ENCODE measurements at regions not wholly inside any gene's neighbourhood (a gene's known extent, or its start where the extent isn't known, plus 50 kb on each side); places are given as distances from the start of the nearest gene placed in this dataset.
"Not testable (repeated sequence)": the region's sequence is repeated elsewhere in the genome, so short reads cannot be mapped to it uniquely, and the experiment has no call there.

DNA sequence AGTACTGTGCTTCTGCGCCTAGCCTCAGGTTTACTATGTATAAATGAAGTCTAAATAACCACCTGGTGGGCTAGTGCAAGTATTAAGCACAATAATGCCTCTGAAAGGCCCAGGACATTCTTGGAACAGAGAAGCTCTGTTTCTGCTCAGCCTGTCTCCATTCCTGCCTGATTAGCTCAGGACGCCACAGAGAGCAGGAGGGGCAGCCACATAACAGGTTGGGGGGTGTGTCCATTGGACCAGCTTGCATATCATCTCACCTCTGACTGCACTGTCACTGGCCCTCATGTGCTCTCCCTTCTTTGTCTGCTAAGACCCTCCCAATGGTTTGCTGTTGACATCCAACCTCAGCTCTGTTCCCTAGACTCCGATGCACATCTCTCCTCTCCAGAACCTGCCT, 52.8 kb upstream of the IKZF1 start:
- DNase-seq = no peak

DNA sequence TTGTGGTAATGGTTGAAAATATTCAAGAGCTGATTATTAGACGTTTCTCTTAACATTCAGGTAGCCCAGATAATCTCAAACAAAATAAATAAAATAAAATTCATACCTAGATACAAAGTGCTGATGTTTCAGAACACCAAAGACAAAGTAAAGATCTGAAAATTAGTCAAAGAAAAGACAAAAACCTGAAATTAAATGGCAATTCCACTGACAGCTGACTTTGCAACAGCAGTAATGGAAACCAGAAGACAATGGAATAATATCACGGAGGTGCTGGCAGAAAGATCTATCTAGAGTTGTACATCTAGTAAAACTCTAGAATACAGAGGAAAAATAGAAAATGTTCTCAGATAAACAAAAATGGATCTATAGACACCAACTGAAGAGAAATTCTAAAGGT, 58.0 kb upstream of the IKZF1 start:
- DNase-seq = no peak

DNA sequence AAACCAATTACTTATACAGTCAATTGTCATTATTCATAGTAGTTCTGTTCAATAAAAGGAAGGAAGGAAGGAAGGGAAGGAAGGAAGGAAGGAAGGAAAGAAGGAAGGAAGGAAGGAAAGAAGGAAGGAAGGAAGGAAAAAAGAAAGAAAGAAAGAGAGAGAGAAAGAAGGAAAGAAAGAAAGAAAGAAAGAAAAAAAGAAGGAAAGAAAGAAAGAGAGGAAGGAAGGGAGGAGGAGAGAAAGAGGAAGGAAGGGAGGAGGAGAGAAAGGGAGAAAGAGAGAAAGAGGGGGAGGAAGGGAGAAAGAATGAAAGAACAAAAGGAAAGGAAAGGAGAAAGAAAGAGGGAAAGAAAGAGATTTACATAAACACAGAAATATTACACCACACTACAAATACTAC, 62.4 kb upstream of the IKZF1 start:
- not testable (repeated sequence) for DNase-seq

DNA sequence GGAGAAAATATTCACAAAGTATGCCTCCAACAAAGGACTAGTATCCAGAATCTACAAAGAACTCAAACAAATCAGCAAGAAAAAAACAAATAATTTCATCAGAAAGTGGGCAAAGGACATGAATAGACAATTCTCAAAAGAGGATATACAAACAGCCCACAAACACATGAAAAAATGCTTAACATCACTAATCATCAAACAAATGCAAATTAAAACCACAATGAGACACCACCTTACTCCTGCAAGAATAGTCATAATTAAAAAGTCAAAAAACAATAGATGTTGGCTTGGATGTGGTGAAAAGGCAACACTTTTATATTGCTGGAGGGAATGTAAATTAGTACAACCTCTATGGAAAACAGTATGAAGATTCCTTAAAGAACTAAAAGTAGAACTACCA, 63.8 kb upstream of the IKZF1 start:
- not testable (repeated sequence) for DNase-seq

DNA sequence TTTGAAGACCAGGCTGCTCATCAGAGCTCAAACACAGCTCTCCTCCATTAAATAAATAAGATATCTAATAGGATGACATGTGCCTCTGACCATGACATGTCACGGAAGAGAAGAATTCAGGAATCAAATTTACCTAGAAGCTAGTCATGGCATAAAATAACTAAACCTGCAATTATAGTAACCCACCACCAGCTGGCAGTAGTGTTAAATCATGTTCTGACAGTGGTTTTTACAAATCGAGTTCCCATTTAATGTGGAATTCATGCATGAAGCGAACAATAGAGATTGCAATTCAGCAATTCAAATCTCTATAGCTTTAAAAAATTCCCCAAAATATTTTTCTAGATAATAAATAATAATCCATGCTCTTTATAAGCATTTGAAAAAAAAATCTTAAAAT, 74.6 kb upstream of the IKZF1 start:
- DNase-seq = peak; percentile 51 to 52

DNA sequence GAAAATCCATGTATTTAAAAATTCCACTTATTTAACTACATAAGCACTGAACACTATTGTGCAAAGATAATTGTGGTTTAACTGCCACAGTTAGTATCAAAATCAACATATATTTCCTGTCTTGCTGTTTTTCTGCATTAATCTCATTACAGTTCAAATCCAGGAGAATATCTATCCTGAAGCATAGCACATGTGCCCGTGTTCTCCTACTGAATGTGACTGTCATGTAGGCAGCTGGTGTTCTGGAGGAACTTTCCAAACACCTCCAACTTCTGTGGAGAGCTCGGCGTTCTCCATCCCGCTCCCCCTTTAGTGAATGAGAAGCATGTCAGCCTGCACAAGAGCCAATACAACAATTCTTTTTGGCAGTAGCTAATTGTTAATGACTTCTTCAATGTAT, 76.4 kb upstream of the IKZF1 start:
- DNase-seq = no peak

DNA sequence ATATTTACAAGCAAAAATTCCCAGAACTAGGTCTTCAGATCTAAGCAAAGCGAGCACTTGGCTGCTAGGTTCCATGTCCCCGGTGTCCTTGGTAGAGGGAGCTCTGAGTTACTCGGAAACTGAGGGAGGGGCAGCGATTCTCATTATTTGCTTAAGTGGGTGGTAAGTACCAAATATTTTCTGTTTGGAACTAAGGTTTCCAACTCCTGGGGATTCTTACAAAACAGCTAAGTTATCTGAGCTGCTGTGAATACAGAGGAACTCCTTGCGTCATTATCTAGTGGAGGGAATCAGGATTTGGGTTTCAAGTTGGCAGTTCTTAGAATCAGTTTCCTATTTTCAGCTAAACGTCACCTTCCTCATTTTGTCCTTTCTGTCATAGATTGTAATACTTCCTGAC, 76.8 kb upstream of the IKZF1 start:
- peak; percentile 81 to 86 for DNase-seq

DNA sequence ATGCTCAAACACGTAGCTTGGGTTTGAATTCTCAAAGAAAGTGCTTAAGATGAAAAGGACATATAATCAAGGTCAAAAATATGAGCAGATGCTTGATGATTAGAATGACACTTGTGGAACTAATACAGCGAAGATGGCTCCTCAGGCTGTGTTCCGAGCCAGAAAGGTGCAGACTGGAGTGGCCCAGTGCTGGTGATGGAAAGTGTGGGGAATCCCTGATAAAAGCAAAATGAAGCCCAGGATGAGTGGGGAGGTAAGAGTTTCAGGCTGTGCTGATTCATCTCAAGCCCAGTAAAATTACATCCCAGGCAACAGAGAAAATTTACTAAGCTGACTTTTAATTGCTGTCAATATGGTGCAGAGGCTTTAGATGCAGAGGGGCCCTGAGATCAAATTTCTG, 77.8 kb upstream of the IKZF1 start:
- DNase-seq = no peak

DNA sequence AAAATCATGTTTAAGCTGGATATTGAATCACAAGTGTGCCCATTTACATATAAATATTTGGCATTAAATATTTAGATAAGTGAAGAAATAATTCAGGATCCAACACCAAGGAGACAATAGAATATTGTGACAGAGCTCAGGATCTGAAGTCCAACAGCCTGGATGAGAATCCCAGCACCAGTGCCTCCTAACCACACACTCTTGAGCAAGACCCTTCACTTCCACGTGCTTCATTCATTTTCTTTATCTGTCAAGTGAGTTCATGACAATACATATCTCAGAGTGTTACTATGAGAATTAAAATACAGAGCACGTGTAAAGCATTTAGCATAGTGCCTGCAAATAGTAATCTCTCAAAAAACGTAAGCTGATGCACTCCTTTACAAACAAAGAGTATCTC, 78.4 kb upstream of the IKZF1 start:
- DNase-seq = peak; percentile 39 to 42

DNA sequence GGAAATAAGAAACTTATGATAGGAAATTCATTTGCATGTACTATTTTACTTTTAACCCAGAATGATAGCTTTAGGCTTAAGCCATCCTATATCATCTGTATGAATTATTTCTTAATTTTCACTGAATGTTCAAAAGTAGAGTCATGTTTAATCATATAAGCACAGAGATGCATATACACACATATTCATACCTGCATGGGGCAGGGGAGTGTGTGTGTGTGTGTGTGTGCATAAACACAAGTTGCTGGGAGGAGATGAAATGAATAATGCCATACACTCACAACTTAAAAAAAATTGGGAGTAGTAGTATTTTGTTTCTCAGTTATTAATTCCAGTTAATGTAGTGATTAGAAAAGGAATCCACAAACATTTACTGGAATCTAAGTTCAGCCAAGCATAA, 83.1 kb upstream of the IKZF1 start:
- no peak for DNase-seq

DNA sequence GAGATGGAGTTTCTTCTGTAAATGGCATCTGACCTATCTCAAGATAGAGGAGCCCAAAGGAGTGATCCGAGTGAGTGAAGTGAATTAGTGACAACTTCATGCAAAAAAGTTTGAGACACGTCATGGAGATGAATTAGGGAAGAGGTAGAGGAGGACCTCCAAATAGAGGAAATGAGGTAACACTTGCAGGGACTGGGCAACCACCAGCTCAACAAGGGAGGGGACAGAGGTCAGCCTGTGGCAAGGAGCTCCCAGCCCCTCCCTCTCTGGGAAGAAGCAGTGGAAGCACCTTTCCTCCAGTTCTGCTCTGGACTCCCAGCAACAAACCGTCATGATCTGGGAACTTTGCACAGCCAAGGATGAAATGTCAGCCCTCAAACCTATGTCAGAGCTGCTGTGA, 83.5 kb upstream of the IKZF1 start:
- peak; percentile 77 to 83 for DNase-seq

DNA sequence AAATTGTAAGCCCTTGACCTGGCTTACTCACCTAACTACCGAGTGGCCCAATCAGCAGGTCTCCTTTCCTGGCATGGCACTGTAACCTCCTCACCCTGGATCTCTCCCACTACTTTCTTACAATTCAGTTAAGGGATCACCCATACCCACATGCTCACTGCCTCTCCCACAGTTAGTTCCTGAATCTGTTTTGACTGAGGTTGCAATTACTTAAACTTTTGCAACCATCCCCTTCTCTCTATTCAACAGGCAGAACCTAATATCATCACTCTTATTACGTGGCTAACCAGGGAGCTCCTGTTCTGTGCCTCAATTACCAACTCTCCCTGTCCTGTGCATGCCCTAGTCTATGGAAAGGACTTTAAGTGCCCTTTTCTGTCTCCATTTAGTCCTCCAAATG, 84.2 kb upstream of the IKZF1 start:
- DNase-seq = peak; percentile 70 to 81

DNA sequence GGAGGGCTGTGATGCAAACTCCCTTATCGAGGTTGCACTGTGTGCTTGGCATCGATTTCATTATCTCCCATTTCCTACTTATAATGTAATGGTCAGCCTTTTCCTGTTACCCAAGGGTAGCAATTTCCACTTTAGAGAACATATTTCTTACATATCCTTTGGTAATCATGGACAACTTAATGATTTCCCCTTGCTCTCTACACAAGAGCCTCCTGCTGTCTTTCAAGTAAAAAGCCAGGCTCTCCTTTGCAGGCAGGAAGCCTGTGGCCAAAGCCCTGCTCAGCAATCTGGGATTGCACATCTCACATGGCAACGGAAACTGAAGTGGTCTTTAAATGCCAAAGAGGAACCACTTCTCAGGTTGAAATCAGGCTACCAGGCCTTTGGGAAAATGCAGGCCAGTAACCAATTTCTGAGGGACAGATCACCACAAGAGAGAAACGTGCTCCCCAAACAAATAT, 86.7 kb upstream of the IKZF1 start:
- peak; percentile 70 to 81 for DNase-seq

DNA sequence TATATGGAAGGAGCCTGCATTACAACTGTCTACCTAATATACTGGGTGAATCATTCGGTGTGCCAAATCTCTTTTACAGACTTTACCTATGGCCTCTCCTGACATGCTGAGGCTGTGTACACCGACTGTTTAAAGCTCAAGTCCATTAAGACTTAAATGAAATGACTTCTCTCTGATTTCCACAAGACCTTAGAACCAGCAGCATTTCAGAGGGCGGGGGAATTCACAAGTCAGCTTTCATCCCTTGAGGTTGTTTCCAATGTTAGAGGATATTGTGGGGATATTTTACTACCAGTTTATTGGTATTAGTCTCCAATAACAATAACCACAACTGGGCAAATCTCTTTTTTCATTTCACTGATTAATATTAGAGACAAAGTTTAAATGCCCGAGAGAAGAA, 87.1 kb upstream of the IKZF1 start:
- DNase-seq = no peak

DNA sequence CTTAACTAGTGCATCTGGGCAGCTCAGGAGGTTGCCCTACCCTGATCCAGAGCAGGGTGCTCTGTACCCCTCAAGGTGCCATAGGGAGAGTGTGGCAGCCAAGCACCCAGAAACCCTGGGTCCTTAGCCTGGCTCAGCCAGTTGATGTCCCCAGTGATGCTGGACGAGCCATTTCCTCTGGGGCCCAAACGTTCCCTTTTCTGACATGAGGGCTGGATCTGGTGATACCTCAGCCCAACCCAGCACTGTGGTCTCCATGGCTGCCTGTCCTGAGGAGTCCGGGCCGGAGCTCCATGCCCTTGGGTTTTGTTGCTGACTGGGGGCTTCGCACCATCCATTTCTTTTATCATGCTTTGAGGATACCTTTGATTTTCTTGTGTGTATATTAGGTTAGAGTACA, 87.9 kb upstream of the IKZF1 start:
- no peak for DNase-seq

DNA sequence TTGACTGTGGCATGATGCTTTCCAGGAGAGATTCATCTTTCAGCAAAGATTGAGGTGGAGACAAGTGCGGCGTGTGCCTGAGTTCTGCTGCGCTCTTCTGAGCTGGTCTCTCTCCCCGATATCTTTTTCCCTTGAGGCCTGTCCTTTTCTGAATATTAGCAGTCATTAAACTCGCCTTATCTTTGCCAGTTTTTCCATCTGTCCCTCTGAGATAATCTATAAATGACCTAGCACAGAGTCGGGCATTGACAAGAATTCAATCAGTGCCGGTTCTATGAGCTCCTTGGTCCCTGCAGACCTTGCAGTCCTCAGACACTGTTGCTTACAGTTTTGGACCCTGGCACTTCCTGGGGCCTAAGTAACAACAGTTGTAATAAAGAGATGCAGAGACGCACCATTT, 89.7 kb upstream of the IKZF1 start:
- DNase-seq = no peak

DNA sequence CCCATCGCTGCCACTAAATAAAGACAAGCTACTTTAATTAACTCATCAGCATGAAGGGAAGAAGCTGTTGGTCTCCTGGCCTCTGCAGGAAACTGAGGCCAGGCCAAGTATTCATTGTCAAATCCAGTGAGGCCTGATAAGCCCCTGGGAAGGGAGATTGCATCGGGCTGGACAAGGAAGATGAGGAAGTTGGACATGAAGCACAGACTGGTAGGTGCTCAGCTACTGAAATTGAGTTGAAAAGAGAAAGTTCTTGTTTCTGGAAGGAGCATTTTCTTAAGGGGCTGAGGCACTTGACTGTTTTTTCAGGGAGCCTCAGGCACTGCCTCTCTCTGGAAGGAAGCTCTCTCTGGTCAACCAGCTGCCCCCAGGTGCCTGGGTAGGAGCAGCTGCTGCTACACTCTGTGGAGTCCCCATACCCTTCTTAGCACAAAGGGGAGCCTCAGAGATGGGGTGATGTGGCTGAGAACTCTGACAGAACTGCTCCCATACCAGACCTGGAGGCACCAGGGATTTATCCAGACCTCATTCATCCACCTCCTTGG, 90.3 kb upstream of the IKZF1 start:
- DNase-seq = peak; percentile 19 to 22

DNA sequence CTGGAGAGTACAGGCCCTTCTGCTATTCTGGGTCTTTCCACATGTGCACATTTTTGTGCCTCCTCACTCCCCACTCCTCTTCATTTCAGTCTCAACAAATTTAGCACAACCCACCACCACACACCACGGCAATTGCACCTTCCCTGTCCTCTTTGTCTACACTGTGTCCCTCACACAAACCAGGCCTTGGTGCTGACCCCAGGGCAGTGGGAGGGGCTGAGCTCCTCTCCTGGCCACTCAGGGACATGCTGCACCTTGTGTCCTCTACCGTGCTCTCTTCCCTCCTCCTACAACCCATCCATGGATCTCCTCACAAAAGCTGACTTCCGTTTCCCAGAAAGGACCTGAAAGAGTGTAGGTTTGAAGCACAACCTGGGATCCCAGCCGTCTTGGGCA, 90.9 kb upstream of the IKZF1 start:
- DNase-seq = no peak

DNA sequence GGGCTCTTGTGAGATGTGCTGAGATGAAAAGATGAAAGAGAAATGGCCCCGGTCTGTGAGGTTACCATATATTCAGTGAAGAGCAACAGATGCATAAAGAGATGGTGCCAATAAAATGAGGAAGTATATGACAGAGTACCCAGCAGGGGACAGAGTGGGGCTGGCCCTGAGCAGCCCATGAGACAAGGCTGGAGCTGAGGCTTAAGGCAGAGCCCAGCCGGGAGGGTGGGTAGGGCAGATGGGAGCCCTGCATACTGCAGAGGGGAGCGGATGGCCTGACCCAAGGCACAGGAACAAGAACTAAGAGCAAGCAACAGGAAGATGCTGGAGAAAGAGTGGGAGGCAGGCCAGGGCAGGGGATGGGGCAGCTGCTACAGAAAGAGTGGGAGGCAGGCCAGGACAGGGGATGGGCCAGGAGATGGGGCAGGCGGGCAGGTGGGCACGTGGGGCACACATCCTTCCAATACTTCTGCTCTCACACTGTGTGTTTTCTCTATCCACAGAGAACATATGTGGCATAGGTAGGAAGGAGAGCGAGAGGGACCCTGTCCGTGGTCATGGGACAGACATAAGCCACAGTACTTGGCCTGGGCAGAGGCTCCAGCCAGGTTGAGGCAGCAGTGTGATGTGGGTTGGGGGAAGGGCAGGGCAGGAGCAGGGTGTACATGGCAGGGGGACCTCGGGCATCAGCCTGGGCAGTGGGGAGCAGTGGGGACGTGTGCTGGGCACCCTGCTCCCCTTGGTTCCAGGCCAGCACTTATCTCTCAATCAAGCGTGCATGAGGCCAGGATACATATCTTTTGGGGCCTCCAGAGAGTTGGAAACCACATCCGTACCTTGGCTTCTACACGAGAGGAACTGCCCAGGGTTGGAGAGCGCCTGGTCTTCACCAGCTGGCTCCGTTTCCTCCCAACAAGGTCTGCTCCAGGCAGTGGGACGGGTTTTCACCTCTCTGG, 91.6 kb upstream of the IKZF1 start:
- DNase-seq = peak; percentile 43 to 44

DNA sequence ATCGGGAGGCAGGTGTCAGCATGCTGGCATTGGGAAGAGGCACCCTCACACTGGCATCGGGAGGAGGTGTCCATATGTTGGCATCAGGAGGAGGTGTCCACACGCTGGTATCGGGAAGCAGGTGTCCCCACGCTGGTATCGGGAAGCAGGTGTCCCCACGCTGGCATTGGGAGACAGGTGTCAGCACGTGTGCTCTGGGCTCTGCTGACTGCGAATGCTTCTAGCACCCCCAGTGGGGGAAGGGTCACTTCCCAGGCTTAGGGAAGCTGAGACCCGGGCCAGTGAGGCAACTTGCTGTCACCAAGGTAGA, 92.5 kb upstream of the IKZF1 start:
- no peak for DNase-seq

DNA sequence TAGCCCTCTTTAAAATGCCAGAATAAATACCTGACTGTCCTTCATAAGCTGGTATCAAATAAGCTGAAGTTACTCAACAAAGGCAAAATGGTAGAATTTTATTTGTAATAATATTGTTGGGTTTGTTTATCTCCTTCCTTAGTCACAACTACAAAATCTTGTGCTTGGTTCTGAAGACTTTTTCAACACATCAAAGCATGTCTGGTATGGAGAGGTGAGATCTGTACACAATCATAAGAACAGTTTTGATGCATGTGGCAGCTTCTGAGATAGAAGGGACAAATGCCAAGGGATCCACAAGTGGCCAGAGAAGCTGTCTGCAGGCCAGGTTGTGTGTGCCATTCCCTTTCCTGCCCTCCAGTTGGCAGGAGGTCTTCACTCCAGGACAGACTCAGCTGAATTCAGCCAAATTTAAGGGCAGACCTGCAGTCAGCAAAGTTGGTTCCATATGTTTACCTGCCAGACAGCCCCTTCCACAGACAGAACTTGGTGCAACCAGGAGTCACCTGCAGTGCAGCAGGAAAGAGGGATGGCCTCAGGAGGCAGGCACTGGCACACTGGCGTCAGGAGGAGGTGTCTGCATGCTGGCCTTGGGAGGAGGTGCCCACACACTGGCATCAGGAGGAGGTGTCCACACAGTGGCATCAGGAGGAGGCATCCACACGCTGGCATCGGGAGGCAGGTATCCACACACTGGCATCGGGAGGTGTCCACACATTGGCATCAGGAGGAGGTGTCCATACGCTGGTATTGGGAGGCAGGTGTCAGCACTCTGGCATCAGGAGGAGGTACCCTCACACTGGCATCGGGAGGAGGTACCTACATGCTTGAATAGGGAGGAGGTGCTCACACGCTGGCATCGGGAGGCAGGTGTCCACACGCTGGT, 93.1 kb upstream of the IKZF1 start:
- DNase-seq = no peak

DNA sequence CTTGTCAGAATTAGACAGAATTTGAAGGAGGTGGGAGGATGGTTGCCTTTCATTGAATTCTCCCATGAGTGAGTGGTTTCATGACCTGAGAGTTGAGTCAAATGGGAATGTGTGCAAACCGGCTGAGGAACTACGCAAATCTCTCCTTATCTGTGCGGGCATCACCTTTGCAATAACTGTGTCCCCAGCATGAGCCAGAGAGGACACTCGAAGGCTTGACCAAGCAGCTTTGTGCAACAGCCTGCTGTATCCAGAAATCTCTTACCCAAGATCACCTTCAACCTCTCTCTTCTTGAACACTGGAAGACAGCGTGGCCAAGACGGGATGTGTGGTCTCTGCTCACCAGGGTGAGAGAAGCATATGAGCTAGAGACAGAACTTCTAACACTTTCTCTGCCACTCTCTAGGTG, 93.8 kb upstream of the IKZF1 start:
- no peak for DNase-seq

DNA sequence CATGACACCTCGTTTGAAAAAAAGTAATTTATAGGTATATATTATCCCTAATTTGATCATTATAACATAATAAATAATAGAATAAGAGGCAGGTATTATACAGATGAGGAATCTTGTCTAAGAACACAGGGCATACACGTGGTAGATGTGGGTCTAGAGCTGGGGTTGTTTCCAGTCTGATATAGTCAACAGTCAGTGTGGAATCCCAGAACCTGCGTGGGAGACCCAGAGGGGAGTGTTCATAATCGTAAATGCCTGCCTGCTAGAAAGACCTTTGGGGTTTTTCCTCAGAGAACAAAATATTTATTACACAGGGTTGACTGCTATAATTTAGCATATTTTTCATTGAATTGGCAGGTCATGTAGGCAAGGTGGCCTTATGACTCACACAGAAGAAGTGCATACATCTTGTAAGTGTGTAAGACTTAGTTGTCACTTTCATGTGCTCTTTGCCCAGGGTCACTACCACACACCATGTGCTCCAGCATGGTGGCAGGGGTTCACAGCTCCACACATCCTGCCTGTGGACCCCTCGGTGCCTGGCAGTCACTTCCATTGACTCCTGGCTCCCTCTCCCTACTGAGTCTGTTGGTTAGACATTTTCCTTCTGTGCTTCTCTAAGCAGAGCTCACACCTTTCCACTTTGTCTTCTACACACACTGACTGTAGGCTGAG, 94.9 kb upstream of the IKZF1 start:
- no peak for DNase-seq
